ENCODE measurements at regions not wholly inside any gene's neighbourhood (a gene's known extent, or its start where the extent isn't known, plus 50 kb on each side); places are given as distances from the start of the nearest gene placed in this dataset.

GRCh38 chr13:111401151-111401550, 80.7 kb downstream of the TEX29 start:
- H3K36me3 ChIP-seq (ENCODE audit: insufficient read depth, low read length), result no peaks in the 10 kb centered on the region
- H2AFZ ChIP-seq (ENCODE audit: low read depth, low read length), result no peak overlapping the region
- no peak overlapping the region for H3K4me2 ChIP-seq (ENCODE audit: low read length)
- no peaks in the 10 kb centered on the region for H3K9me2 ChIP-seq (ENCODE audit: insufficient read depth, low read length)
- no peak overlapping the region for H3K4me3 ChIP-seq (ENCODE audit: low read length)
- H3K27me3 ChIP-seq (ENCODE audit: insufficient read depth, low read depth, low read length), result no peaks in the 10 kb centered on the region
- no peaks in the 10 kb centered on the region for H3K9me3 ChIP-seq (ENCODE audit: low read length)
- H3K27ac ChIP-seq (ENCODE audit: low read length), result no peak overlapping the region
- H3K9ac ChIP-seq (ENCODE audit: low read length), result no peak overlapping the region
- no peaks in the 10 kb centered on the region for H4K20me1 ChIP-seq (ENCODE audit: insufficient read depth)
- TF ChIP-seq EP300 (conservative IDR thresholded peaks at IDR 0.05; ENCODE audit: poor library complexity, severe bottlenecking) (no peak), TAF1 (IDR thresholded peaks at IDR 0.05; ENCODE audit: low read depth) (no peak), POLR2AphosphoS5 (IDR thresholded peaks at IDR 0.05) (no peak), MXI1 (conservative IDR thresholded peaks at IDR 0.05; ENCODE audit: poor library complexity, severe bottlenecking) (no peak)
- TF ChIP-seq, protein P1, sequence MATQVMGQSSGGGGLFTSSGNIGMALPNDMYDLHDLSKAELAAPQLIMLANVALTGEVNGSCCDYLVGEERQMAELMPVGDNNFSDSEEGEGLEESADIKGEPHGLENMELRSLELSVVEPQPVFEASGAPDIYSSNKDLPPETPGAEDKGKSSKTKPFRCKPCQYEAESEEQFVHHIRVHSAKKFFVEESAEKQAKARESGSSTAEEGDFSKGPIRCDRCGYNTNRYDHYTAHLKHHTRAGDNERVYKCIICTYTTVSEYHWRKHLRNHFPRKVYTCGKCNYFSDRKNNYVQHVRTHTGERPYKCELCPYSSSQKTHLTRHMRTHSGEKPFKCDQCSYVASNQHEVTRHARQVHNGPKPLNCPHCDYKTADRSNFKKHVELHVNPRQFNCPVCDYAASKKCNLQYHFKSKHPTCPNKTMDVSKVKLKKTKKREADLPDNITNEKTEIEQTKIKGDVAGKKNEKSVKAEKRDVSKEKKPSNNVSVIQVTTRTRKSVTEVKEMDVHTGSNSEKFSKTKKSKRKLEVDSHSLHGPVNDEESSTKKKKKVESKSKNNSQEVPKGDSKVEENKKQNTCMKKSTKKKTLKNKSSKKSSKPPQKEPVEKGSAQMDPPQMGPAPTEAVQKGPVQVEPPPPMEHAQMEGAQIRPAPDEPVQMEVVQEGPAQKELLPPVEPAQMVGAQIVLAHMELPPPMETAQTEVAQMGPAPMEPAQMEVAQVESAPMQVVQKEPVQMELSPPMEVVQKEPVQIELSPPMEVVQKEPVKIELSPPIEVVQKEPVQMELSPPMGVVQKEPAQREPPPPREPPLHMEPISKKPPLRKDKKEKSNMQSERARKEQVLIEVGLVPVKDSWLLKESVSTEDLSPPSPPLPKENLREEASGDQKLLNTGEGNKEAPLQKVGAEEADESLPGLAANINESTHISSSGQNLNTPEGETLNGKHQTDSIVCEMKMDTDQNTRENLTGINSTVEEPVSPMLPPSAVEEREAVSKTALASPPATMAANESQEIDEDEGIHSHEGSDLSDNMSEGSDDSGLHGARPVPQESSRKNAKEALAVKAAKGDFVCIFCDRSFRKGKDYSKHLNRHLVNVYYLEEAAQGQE (IDR thresholded peaks at IDR 0.05; ENCODE audit: borderline replicate concordance), result no peak
- no peaks in the 10 kb centered on the region for H3F3A ChIP-seq (ENCODE audit: insufficient read depth, low read length, poor library complexity, severe bottlenecking)
- H3K79me2 ChIP-seq (replicated peaks; ENCODE audit: insufficient read depth, low read length), result no peaks in the 10 kb centered on the region

GRCh38 chr13:111401755-111402154, 81.3 kb downstream of the TEX29 start:
- Histone ChIP-seq H3K9ac (ENCODE audit: low read length) (no peak overlapping the region), H3F3A (ENCODE audit: insufficient read depth, low read length, poor library complexity, severe bottlenecking) (no peaks in the 10 kb centered on the region), H3K4me2 (ENCODE audit: low read length) (no peak overlapping the region), H3K27me3 (ENCODE audit: insufficient read depth, low read depth, low read length) (no peaks in the 10 kb centered on the region), H3K27ac (ENCODE audit: low read length) (no peak overlapping the region), H4K20me1 (ENCODE audit: insufficient read depth) (no peaks in the 10 kb centered on the region), H3K4me3 (ENCODE audit: low read length) (no peak overlapping the region), H3K36me3 (ENCODE audit: insufficient read depth, low read length) (no peaks in the 10 kb centered on the region), H3K9me3 (ENCODE audit: low read length) (no peaks in the 10 kb centered on the region), H3K9me2 (ENCODE audit: insufficient read depth, low read length) (no peaks in the 10 kb centered on the region), H2AFZ (ENCODE audit: low read depth, low read length) (no peak overlapping the region), H3K79me2 (replicated peaks; ENCODE audit: insufficient read depth, low read length) (no peaks in the 10 kb centered on the region)
- TF ChIP-seq, protein P2, sequence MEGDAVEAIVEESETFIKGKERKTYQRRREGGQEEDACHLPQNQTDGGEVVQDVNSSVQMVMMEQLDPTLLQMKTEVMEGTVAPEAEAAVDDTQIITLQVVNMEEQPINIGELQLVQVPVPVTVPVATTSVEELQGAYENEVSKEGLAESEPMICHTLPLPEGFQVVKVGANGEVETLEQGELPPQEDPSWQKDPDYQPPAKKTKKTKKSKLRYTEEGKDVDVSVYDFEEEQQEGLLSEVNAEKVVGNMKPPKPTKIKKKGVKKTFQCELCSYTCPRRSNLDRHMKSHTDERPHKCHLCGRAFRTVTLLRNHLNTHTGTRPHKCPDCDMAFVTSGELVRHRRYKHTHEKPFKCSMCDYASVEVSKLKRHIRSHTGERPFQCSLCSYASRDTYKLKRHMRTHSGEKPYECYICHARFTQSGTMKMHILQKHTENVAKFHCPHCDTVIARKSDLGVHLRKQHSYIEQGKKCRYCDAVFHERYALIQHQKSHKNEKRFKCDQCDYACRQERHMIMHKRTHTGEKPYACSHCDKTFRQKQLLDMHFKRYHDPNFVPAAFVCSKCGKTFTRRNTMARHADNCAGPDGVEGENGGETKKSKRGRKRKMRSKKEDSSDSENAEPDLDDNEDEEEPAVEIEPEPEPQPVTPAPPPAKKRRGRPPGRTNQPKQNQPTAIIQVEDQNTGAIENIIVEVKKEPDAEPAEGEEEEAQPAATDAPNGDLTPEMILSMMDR (IDR thresholded peaks at IDR 0.05; ENCODE audit: poor library complexity, severe bottlenecking), result no peak
- no peak for TF ChIP-seq SMC3 (conservative IDR thresholded peaks at IDR 0.05; ENCODE audit: poor library complexity)
- TF ChIP-seq EZH2 (IDR thresholded peaks at IDR 0.05; ENCODE audit: borderline replicate concordance, insufficient read depth, low read length, poor library complexity, severe bottlenecking), result no peak
- TF ChIP-seq, protein P1 (IDR thresholded peaks at IDR 0.05; ENCODE audit: borderline replicate concordance), result no peak
- TF ChIP-seq RAD21 (conservative IDR thresholded peaks at IDR 0.05), result no peak
- TF ChIP-seq MXI1 (conservative IDR thresholded peaks at IDR 0.05; ENCODE audit: poor library complexity, severe bottlenecking), result no peak
- no peak for TF ChIP-seq EP300 (conservative IDR thresholded peaks at IDR 0.05; ENCODE audit: poor library complexity, severe bottlenecking)
- TF ChIP-seq TAF1 (IDR thresholded peaks at IDR 0.05; ENCODE audit: low read depth), result no peak
- no peak for TF ChIP-seq POLR2AphosphoS5 (IDR thresholded peaks at IDR 0.05)
